ENCODE measurements at regions not wholly inside any gene's neighbourhood (a gene's known extent, or its start where the extent isn't known, plus 50 kb on each side); places are given as distances from the start of the nearest gene placed in this dataset.

DNA sequence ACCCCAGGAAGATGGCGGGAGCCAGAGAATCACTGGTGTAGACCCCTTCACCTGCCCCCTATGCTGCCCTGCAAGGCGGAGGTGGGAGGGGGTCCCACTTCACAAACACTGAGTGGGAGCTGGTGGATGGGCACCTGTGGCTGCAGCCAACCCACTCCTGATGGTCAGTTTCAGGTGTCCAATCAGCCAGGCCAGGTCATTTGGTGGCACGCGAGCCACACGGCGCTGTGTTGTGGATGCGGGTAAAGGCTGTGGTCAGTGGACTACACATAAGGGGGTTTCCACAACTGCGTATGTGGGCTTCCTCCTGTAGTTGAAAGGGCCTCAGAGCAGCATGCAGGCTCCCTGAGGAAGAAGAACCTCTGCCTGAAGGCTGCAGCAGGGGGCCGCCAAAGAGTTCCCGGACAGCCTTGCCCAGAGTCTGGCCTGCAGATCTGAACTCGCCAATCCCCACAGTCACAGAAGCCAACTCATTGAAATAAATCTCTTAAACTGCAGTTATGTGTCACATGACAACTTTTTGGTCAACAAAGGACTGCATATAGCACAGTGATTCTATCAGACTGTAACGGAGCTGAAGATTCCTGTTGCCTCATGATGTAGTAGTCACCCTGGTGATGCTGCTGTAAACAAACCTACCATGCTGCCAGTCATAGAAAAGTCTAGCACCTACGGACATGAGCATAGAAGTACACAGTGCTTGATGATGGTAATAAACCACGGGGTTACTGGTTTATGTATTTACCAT is 284.7 kb upstream of the IRX2 start:
- Mint-ChIP-seq H3K4me1 (ENCODE audit: unreplicated experiment) (peaks cover 7% of the 10 kb centered on the region), H3K4me3 (no peak overlapping the region), H3K9me3 (no peaks in the 10 kb centered on the region), H3K36me3 (no peaks in the 10 kb centered on the region), H3K27me3 (no peaks in the 10 kb centered on the region), H3K27ac (no peak overlapping the region)
- TF ChIP-seq, protein P1, sequence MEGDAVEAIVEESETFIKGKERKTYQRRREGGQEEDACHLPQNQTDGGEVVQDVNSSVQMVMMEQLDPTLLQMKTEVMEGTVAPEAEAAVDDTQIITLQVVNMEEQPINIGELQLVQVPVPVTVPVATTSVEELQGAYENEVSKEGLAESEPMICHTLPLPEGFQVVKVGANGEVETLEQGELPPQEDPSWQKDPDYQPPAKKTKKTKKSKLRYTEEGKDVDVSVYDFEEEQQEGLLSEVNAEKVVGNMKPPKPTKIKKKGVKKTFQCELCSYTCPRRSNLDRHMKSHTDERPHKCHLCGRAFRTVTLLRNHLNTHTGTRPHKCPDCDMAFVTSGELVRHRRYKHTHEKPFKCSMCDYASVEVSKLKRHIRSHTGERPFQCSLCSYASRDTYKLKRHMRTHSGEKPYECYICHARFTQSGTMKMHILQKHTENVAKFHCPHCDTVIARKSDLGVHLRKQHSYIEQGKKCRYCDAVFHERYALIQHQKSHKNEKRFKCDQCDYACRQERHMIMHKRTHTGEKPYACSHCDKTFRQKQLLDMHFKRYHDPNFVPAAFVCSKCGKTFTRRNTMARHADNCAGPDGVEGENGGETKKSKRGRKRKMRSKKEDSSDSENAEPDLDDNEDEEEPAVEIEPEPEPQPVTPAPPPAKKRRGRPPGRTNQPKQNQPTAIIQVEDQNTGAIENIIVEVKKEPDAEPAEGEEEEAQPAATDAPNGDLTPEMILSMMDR (conservative IDR thresholded peaks at IDR 0.05), result no peak
- no peak for DNase-seq (ENCODE audit: extremely low spot score, unreplicated experiment)

DNA sequence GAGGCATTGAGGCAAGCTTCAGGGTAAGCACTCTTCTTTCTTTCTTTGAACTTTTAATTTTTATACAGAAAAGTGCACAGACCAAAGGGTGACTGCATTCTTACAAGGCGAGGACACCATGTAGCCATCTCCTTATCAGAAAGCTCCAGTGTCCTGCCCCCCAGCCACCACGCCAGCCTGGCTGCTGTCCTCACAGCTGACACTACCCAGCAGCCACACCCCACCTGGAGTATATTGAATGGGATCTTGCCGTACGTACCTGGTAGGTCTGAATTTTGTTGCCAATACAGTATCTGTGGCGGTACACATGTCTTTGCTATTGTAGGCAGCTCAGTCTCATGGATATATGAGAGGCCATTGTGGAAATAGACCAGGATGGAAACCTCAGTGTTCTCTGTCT is 284.0 kb upstream of the IRX2 start:
- DNase-seq (ENCODE audit: extremely low spot score, unreplicated experiment), result no peak
- TF ChIP-seq, protein P1 (conservative IDR thresholded peaks at IDR 0.05), result no peak
- H3K4me3 Mint-ChIP-seq, result no peak overlapping the region
- no peaks in the 10 kb centered on the region for H3K9me3 Mint-ChIP-seq
- no peaks in the 10 kb centered on the region for H3K36me3 Mint-ChIP-seq
- H3K27ac Mint-ChIP-seq, result no peak overlapping the region
- no peaks in the 10 kb centered on the region for H3K4me1 Mint-ChIP-seq (ENCODE audit: unreplicated experiment)
- H3K27me3 Mint-ChIP-seq, result no peaks in the 10 kb centered on the region

DNA sequence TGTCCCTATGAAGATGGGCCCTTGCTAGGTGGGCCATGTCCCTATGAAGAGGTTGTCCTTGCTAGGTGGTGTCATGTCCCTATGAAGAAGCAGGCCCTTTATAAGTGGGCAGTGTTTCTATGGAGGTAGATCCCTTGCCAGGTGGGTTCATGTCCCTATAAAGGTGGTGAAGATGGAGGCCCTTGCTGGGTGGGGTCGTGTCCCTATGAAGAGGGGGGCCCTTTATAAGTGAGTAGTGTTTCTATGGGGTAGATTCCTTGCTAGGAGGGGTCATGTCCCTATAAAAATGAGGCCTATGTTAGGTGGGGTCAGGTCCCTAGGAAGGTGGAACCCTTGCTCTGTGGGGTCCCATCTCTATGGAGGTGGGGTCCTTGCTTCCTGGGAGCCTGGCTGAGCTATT is 283.4 kb upstream of the IRX2 start:
- Mint-ChIP-seq H3K27me3 (no peaks in the 10 kb centered on the region), H3K4me1 (ENCODE audit: unreplicated experiment) (no peaks in the 10 kb centered on the region), H3K9me3 (no peaks in the 10 kb centered on the region), H3K27ac (no peak overlapping the region), H3K36me3 (no peaks in the 10 kb centered on the region), H3K4me3 (no peak overlapping the region)
- TF ChIP-seq, protein P1 (conservative IDR thresholded peaks at IDR 0.05), result no peak
- DNase-seq (ENCODE audit: extremely low spot score, unreplicated experiment), result no peak

DNA sequence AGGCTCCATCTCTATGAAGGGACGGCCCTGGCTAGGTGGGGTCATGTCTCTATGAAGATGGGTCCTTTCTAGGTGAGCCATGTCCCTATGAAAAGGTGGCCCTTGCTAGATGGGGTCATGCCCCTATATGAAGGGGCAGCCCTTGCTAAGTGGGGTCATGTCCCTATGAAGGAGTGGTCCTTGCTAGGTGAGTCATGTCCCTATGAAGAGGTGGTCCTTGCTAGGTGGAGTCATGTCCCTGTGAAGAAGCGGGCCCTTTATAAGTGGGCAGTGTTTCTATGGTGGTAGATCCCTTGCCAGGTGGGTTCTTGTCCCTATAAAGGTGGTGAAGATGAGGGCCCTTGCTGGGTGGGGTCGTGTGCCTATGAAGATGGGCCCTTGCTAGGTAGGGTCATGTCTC is 283.0 kb upstream of the IRX2 start:
- H3K4me1 Mint-ChIP-seq (ENCODE audit: unreplicated experiment), result no peaks in the 10 kb centered on the region
- no peaks in the 10 kb centered on the region for H3K27me3 Mint-ChIP-seq
- no peak overlapping the region for H3K27ac Mint-ChIP-seq
- no peaks in the 10 kb centered on the region for H3K9me3 Mint-ChIP-seq
- no peak for DNase-seq (ENCODE audit: extremely low spot score, unreplicated experiment)
- H3K36me3 Mint-ChIP-seq, result no peaks in the 10 kb centered on the region
- TF ChIP-seq, protein P1 (conservative IDR thresholded peaks at IDR 0.05), result no peak
- H3K4me3 Mint-ChIP-seq, result no peak overlapping the region

DNA sequence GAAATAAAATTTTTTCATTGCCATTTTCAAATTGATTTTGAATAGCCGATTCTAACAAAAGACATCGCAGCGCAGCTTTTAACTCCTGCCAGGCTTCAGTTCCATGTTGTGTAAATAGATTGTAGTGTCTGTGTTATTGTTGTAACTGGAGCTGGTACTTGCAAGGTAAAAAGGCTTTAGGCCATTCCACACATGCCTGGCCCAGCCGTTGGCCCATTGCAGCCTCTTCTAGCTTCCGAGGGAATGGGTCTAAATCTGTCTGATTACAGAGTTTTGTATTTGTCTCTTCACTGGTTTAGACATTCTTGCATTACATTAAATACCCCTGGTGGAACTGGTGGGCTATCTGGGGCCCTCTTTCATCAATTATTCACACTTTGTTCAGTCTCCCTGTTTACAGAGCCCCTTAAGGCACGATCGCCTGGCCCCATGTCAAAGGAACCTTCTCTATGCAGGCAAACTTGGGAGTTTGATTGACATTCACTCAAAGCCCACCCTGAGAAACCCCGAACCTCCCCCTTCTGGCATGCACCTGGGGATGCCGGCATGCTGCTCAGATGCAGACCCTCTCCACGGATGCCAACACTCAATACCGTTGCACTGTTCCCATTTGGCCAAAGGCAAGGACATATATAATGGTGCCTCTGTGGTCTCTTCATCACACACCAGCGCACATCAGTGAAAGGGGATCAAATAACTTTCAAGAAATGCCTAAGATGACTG is 281.7 kb upstream of the IRX2 start:
- H3K9me3 Mint-ChIP-seq, result no peaks in the 10 kb centered on the region
- TF ChIP-seq, protein P1 (conservative IDR thresholded peaks at IDR 0.05), result no peak
- H3K4me3 Mint-ChIP-seq, result no peak overlapping the region
- no peaks in the 10 kb centered on the region for H3K4me1 Mint-ChIP-seq (ENCODE audit: unreplicated experiment)
- no peak for DNase-seq (ENCODE audit: extremely low spot score, unreplicated experiment)
- no peaks in the 10 kb centered on the region for H3K27me3 Mint-ChIP-seq
- H3K27ac Mint-ChIP-seq, result no peak overlapping the region
- H3K36me3 Mint-ChIP-seq, result no peaks in the 10 kb centered on the region

Measured in type B pancreatic cell (in vitro differentiated cells).